ENCODE measurements at regions not wholly inside any gene's neighbourhood (a gene's known extent, or its start where the extent isn't known, plus 50 kb on each side); places are given as distances from the start of the nearest gene placed in this dataset.

DNA sequence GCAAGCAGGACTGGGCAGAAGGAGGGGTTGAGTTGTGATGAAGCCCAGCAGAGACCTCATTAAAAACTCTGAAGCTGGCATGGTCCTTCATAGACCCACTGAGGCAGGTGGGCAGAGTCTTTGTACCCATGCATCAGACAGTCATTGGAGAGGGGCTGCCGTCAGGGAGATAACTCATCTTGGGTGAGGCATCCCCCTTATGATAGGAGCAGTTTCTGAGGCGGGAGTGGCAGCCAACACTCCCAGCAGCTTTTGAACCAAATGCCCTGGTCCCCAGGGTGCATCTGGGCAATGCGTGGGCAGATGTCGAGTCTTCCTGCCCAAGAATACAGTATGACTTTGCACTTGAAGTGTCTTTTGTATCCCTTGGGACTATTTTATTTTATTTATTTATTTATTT, 68.1 kb downstream of the HTR5A start:
- Histone ChIP-seq H3K79me2 (ENCODE audit: control insufficient read depth, insufficient read depth, low read length) (no peaks in the 10 kb centered on the region), H3K36me3 (ENCODE audit: control insufficient read depth in 2 of 2, extremely low read depth in 1 of 2, insufficient read depth in 2 of 2, low read length in 2 of 2) (no peaks in the 10 kb centered on the region), H3K9ac (replicated peaks; ENCODE audit: extremely low read depth, insufficient read depth, low read length) (no peak overlapping the region), H2AFZ (ENCODE audit: low read depth, low read length) (no peak overlapping the region), H3K4me3 (replicated peaks in 1 of 3; ENCODE audit: insufficient read depth in 1 of 3, low read depth in 1 of 3, low read length in 3 of 3) (no peak overlapping the region), H3K27ac (ENCODE audit: insufficient read depth, low read depth, low read length) (no peak overlapping the region), H3K4me1 (ENCODE audit: control insufficient read depth, extremely low read depth, insufficient read depth, low read length) (no peaks in the 10 kb centered on the region), H3K4me2 (ENCODE audit: insufficient read depth, low read length) (no peak overlapping the region), H4K20me1 (replicated peaks; ENCODE audit: control insufficient read depth, extremely low read depth, insufficient read depth, low read length) (no peaks in the 10 kb centered on the region), H3K27me3 (ENCODE audit: control insufficient read depth in 2 of 2, insufficient read depth in 2 of 2, low read length in 2 of 2) (no peaks in the 10 kb centered on the region), H3K9me3 (replicated peaks; ENCODE audit: control insufficient read depth, insufficient read depth, low read length) (no peaks in the 10 kb centered on the region), H3K9me1 (replicated peaks; ENCODE audit: control insufficient read depth, extremely low read depth, insufficient read depth, low read length) (no peaks in the 10 kb centered on the region)
- no peak for FAIRE-seq
- ChIA-PET CTCF (no interaction called here), POLR2A (no interaction called here)
- no peak for DNase-seq (ENCODE audit: low read depth, low spot score)
- BruUV-seq (replicated peaks): no TSS peak
- TF ChIP-seq MAX (IDR thresholded peaks at IDR 0.05; ENCODE audit: insufficient read depth, insufficient read length): no peak
- TF ChIP-seq POLR2A (IDR thresholded peaks at IDR 0.05; ENCODE audit: low read depth, low read length): no peak
- TF ChIP-seq, protein P1, sequence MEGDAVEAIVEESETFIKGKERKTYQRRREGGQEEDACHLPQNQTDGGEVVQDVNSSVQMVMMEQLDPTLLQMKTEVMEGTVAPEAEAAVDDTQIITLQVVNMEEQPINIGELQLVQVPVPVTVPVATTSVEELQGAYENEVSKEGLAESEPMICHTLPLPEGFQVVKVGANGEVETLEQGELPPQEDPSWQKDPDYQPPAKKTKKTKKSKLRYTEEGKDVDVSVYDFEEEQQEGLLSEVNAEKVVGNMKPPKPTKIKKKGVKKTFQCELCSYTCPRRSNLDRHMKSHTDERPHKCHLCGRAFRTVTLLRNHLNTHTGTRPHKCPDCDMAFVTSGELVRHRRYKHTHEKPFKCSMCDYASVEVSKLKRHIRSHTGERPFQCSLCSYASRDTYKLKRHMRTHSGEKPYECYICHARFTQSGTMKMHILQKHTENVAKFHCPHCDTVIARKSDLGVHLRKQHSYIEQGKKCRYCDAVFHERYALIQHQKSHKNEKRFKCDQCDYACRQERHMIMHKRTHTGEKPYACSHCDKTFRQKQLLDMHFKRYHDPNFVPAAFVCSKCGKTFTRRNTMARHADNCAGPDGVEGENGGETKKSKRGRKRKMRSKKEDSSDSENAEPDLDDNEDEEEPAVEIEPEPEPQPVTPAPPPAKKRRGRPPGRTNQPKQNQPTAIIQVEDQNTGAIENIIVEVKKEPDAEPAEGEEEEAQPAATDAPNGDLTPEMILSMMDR (IDR thresholded peaks at IDR 0.05; ENCODE audit: extremely low read depth in 1 of 2, insufficient read depth in 1 of 2, low read depth in 1 of 2, low read length in 2 of 2): no peak
- TF ChIP-seq JUN (IDR thresholded peaks at IDR 0.05; ENCODE audit: borderline replicate concordance, insufficient read depth, insufficient read length, low read depth): no peak
- TF ChIP-seq MYC (IDR thresholded peaks at IDR 0.05; ENCODE audit: low read depth, low read length): no peak
- TF ChIP-seq POLR2AphosphoS5 (IDR thresholded peaks at IDR 0.05; ENCODE audit: insufficient read depth, low read depth, low read length): no peak
- TF ChIP-seq GATA2 (IDR thresholded peaks at IDR 0.05; ENCODE audit: insufficient read depth, insufficient read length, low read depth, low read length): no peak
- no peak for TF ChIP-seq EZH2 (IDR thresholded peaks at IDR 0.05; ENCODE audit: borderline replicate concordance, low read depth, low read length, severe bottlenecking)
- no peak for TF ChIP-seq FOS (IDR thresholded peaks at IDR 0.05; ENCODE audit: borderline replicate concordance, insufficient read depth, low read length)
- intact Hi-C loops (cut with micrococcal nuclease) (no loop called here), dilution Hi-C loops (cut with MboI; ENCODE audit: extremely low pct_ligation_motif_present, low sequenced_read_pairs) (no loop called here)
